Brain microvascular endothelial cell (primary cell): ENCODE measurements at regions not wholly inside any gene's neighbourhood (a gene's known extent, or its start where the extent isn't known, plus 50 kb on each side); places are given as distances from the start of the nearest gene placed in this dataset.
A peak's percentile ranks its signal among the peaks of the same experiment; 100 is the strongest.

Source experiments
- DNase-seq: peaks from one replicate; pipeline ENCODE4 v3.0.0-alpha.2; 2020
- H3K27ac ChIP-seq: fragments of 250-450 bp; sonication (Bioruptor Pico); 2 replicates; pipeline ENCODE4 v1.5.1; 2020; ENCODE audit warnings: mild to moderate bottlenecking, moderate library complexity
- H3K27me3 ChIP-seq: fragments of 250-450 bp; sonication (Bioruptor Pico); replicated peaks from 2 replicates; pipeline ENCODE4 v1.5.1; 2020; ENCODE audit warnings: mild to moderate bottlenecking
- H3K36me3 ChIP-seq: fragments of 250-450 bp; sonication (Bioruptor Pico); replicated peaks from 2 replicates; pipeline ENCODE4 v1.5.1; 2020; ENCODE audit warnings: mild to moderate bottlenecking
- H3K4me3 ChIP-seq: 2 replicates; pipeline ENCODE4 v1.5.1; 2011; ENCODE audit warnings: low read depth, mild to moderate bottlenecking, control low read depth, low read length, moderate library complexity
- CTCF ChIP-seq: IDR thresholded peaks from 2 replicates; pipeline ENCODE4 v1.5.1; 2011; ENCODE audit warnings: low read depth, mild to moderate bottlenecking, moderate library complexity, low read length, control low read depth, inconsistent platforms; ENCODE audit errors: missing control alignments
- in situ Hi-C: cut with HindIII; loops from 2 replicates; pipeline ENCODE4 v1.10.0; 2017; ENCODE audit warnings: low sequenced_read_pairs, low pct_ligation_motif_present

- no peak for DNase-seq
- in situ Hi-C loops: no loop called here
- Histone ChIP-seq H3K4me3 (no peak overlapping the region), H3K27me3 (no peaks in the 10 kb centered on the region), H3K27ac (no peak overlapping the region), H3K36me3 (no peaks in the 10 kb centered on the region)
- no peak for TF ChIP-seq CTCF
Observed at GRCh38 chr14:37899365-37899764, 303.9 kb downstream of the TTC6 start.

- DNase-seq: no peak
- no peaks in the 10 kb centered on the region for H3K36me3 ChIP-seq
- H3K27ac ChIP-seq: no peak overlapping the region
- TF ChIP-seq CTCF: no peak
- H3K27me3 ChIP-seq: no peaks in the 10 kb centered on the region
- in situ Hi-C loops: no loop called here
- no peak overlapping the region for H3K4me3 ChIP-seq
Observed at GRCh38 chr14:37900561-37900960, 305.1 kb downstream of the TTC6 start.

- no peak for DNase-seq
- TF ChIP-seq CTCF: no peak
Observed at GRCh38 chr14:37901978-37902377, 305.7 kb upstream of the SSTR1 start.

GRCh38 chr14:37903343-37904191 is 304.1 kb upstream of the SSTR1 start:
- H3K4me3 ChIP-seq: no peak overlapping the region
- DNase-seq: peak; percentile 17
- in situ Hi-C loops: no loop called here
- H3K27me3 ChIP-seq: no peaks in the 10 kb centered on the region
- no peaks in the 10 kb centered on the region for H3K36me3 ChIP-seq
- H3K27ac ChIP-seq: no peak overlapping the region
- peak; percentile 43 for TF ChIP-seq CTCF

More at GRCh38 chr14:37901978-37902377, 305.7 kb upstream of the SSTR1 start:
- H3K36me3 ChIP-seq: no peaks in the 10 kb centered on the region
- no peak overlapping the region for H3K27ac ChIP-seq
- no peak overlapping the region for H3K4me3 ChIP-seq
- no peaks in the 10 kb centered on the region for H3K27me3 ChIP-seq
- in situ Hi-C loops: no loop called here

- Histone ChIP-seq H3K4me3 (no peak overlapping the region), H3K36me3 (no peaks in the 10 kb centered on the region), H3K27ac (no peak overlapping the region), H3K27me3 (no peaks in the 10 kb centered on the region)
- no peak for TF ChIP-seq CTCF
- DNase-seq: no peak
- in situ Hi-C loops: no loop called here
Observed at GRCh38 chr14:37924622-37925021, 283.1 kb upstream of the SSTR1 start.

- H3K36me3 ChIP-seq: no peaks in the 10 kb centered on the region
- in situ Hi-C loops: no loop called here
- DNase-seq: no peak
- no peak for TF ChIP-seq CTCF
- no peak overlapping the region for H3K4me3 ChIP-seq
- H3K27ac ChIP-seq: no peak overlapping the region
- no peaks in the 10 kb centered on the region for H3K27me3 ChIP-seq
Observed at GRCh38 chr14:37932008-37932407, 275.7 kb upstream of the SSTR1 start.
